ENCODE measurements at regions not wholly inside any gene's neighbourhood (a gene's known extent, or its start where the extent isn't known, plus 50 kb on each side); places are given as distances from the start of the nearest gene placed in this dataset.

DNA sequence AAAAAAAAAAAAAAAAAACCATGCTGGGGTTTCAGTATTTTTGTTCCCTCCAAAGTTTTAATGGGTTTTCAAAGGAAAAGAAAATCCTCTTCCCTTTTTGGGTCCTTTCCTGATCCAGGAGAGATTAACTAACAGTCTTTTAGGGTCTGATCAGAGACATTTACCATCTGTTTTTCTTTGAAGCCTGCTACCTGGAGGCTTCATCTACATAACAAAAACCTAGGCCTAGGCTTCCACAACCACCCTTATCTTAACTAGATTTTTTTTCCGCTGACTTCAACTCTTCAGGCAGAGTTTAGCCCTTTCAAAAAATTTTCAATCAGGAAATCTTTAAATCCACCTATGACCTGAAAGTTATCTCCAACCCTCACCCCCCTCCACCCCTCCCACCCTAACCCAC lies 154.7 kb downstream of the MBD2 start:
- DNase-seq (ENCODE audit: low spot score in 2 of 2) = no peak
- no peak for TF ChIP-seq POLR2A (IDR thresholded peaks at IDR 0.05)
- no peak for TF ChIP-seq EP300 (IDR thresholded peaks at IDR 0.05)
- TF ChIP-seq POLR2AphosphoS5 (IDR thresholded peaks at IDR 0.05) = no peak
- TF ChIP-seq, protein P1, sequence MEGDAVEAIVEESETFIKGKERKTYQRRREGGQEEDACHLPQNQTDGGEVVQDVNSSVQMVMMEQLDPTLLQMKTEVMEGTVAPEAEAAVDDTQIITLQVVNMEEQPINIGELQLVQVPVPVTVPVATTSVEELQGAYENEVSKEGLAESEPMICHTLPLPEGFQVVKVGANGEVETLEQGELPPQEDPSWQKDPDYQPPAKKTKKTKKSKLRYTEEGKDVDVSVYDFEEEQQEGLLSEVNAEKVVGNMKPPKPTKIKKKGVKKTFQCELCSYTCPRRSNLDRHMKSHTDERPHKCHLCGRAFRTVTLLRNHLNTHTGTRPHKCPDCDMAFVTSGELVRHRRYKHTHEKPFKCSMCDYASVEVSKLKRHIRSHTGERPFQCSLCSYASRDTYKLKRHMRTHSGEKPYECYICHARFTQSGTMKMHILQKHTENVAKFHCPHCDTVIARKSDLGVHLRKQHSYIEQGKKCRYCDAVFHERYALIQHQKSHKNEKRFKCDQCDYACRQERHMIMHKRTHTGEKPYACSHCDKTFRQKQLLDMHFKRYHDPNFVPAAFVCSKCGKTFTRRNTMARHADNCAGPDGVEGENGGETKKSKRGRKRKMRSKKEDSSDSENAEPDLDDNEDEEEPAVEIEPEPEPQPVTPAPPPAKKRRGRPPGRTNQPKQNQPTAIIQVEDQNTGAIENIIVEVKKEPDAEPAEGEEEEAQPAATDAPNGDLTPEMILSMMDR (IDR thresholded peaks at IDR 0.05) = no peak
- WGBS = 37% methylated on average over 1 of the region's 1 CpG
- no peak overlapping the region for H3K4me3 ChIP-seq
- H3K27me3 ChIP-seq = no peaks in the 10 kb centered on the region
- no peaks in the 10 kb centered on the region for H3K4me1 ChIP-seq
- no peak overlapping the region for H3K27ac ChIP-seq
- no peaks in the 10 kb centered on the region for H3K9me3 ChIP-seq
- H3K36me3 ChIP-seq = no peaks in the 10 kb centered on the region

DNA sequence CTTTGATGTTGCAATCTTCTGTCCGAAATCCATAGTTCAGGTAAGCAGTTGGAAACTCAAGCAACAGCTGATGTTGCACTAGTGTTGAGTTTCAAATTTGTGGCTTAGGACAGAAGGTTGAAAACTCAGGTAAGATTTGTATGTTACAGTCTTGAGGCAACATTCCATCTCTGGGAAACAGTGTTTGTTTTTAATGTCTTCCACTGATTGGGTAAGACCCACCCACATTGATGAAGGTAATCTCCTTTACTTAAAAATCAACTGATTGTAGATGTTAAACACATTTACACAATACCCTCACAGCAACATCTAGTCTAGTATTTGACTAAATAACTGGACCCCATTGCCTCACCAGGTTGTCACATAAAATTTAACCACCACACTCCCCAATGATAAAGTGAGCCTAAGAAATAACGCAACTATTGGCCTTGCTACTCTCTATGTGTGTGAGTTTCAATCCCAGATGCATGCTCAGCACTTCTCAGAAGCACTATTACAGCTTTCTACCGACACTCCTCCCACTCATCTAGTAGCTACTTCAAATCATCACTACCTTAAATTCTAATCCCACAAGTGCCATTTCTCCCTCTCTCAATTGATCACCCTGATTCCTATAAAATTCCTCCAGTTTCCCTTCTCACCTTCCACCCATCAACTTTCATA lies 164.0 kb downstream of the MBD2 start:
- Histone ChIP-seq H3K4me1 (no peaks in the 10 kb centered on the region), H3K36me3 (no peaks in the 10 kb centered on the region), H3K4me3 (no peak overlapping the region), H3K27ac (no peak overlapping the region), H3K9me3 (no peaks in the 10 kb centered on the region), H3K27me3 (no peaks in the 10 kb centered on the region)
- TF ChIP-seq, protein P1 (IDR thresholded peaks at IDR 0.05) = no peak
- no peak for TF ChIP-seq EP300 (IDR thresholded peaks at IDR 0.05)
- TF ChIP-seq POLR2A (IDR thresholded peaks at IDR 0.05) = no peak
- no peak for TF ChIP-seq POLR2AphosphoS5 (IDR thresholded peaks at IDR 0.05)
- no peak for DNase-seq (ENCODE audit: low spot score in 2 of 2)
- WGBS = 80% methylated on average over 3 of the region's 3 CpGs

DNA sequence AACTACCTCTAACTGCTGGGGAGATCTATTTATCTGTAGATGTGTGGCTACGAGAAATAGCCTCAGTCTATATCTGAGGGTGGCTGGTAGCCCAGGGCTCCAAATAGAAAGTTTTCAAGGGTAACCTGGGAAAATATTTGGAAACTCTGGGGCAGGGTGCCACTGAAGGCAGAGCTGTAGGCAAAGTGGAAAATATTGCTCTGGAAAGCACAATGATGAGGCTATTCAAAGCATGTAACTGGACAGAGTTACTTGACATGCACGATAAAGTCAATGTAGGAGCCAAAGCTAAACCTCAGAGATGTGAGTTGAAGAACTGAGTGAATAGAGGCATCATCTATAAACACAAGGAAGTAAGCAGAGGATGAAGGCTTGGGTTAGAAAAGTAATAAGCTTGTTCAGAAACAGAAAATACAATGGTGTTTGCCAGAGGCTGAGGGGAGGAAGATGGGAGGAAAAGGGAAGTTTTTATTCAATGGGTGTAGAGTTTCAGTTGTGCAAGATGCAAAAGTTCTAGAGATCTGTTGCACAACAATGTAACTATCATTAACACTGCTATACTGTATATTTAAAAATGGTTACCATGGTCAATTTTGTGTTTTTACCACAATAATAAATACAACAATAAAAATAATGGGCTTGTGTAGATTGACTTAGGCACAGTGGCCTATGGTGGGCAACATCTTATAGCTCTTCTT lies 171.6 kb downstream of the MBD2 start:
- H3K27me3 ChIP-seq = no peaks in the 10 kb centered on the region
- H3K4me3 ChIP-seq = no peak overlapping the region
- no peak for DNase-seq (ENCODE audit: low spot score in 2 of 2)
- TF ChIP-seq POLR2A (IDR thresholded peaks at IDR 0.05) (no peak), POLR2AphosphoS5 (IDR thresholded peaks at IDR 0.05) (no peak), EP300 (IDR thresholded peaks at IDR 0.05) (no peak)
- TF ChIP-seq, protein P1 (IDR thresholded peaks at IDR 0.05) = no peak
- 89% methylated on average over 2 of the region's 2 CpGs for WGBS
- no peak overlapping the region for H3K27ac ChIP-seq
- no peaks in the 10 kb centered on the region for H3K9me3 ChIP-seq
- no peaks in the 10 kb centered on the region for H3K36me3 ChIP-seq
- H3K4me1 ChIP-seq = no peaks in the 10 kb centered on the region

DNA sequence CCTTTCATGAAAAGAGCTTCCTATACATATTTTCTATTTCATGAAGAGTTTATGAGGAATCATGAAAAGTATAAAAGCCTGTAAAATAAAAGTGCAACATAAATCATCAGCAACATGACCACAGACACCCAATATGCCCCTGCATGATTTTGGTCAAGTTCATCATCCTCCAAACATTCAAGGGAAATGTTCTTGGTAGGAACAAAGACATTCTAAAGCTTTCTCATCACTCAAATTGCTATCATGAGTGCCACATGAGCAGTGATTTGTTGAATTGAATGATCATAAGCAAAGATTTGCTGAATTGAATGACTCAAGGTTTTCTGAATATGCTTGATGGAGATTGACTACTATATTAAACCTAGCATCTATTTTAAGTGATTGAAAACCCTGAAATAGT lies 172.2 kb downstream of the MBD2 start:
- no peak for TF ChIP-seq POLR2AphosphoS5 (IDR thresholded peaks at IDR 0.05)
- no peak for TF ChIP-seq POLR2A (IDR thresholded peaks at IDR 0.05)
- no peak for TF ChIP-seq EP300 (IDR thresholded peaks at IDR 0.05)
- TF ChIP-seq, protein P1 (IDR thresholded peaks at IDR 0.05) = no peak
- H3K27me3 ChIP-seq = no peaks in the 10 kb centered on the region
- H3K4me3 ChIP-seq = no peak overlapping the region

DNA sequence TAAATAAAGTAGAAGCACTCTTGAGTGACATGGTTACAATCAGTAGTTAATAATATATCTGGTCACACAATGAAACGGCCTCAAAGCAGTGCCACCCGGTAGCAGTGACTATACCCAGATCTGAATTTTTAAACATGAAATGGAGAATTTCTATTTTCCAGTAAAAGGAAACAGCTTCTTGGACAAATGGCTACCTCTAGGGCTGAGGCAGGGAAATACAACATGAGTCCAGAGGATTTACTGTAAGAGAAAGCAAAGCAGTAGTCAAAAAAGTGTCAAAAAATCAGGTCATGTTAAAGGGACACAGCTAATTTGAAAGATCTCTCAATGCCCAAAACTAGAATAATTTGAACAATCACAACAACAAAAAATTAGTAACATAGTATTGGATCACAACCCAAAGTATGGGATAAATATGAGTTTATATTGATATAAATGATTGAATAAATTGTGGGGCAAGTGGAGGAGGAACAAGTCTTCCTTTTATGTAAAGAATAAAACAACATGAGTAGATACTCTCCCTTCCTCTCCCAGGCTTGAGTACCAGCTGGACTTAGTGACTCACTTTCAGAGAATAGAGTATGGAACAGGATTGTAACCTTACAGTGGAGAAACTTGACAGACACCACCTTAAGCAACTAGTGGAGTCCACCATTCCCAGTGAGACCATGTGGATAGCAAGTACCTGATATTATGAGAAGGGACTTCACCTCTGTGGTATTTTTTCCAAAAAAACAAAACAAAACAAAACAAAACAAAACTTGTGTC lies 180.8 kb downstream of the MBD2 start:
- H3K36me3 ChIP-seq = no peaks in the 10 kb centered on the region
- no peak overlapping the region for H3K27ac ChIP-seq
- H3K9me3 ChIP-seq = no peaks in the 10 kb centered on the region
- H3K4me1 ChIP-seq = no peaks in the 10 kb centered on the region
- WGBS = 90% methylated on average over 2 of the region's 2 CpGs
- DNase-seq (ENCODE audit: low spot score in 2 of 2) = no peak
- no peaks in the 10 kb centered on the region for H3K27me3 ChIP-seq
- no peak for TF ChIP-seq POLR2AphosphoS5 (IDR thresholded peaks at IDR 0.05)
- TF ChIP-seq EP300 (IDR thresholded peaks at IDR 0.05) = no peak
- TF ChIP-seq POLR2A (IDR thresholded peaks at IDR 0.05) = no peak
- TF ChIP-seq, protein P1 (IDR thresholded peaks at IDR 0.05) = no peak
- no peak overlapping the region for H3K4me3 ChIP-seq

More for the DNA sequence above, 172.2 kb downstream of the MBD2 start:
- DNase-seq (ENCODE audit: low spot score in 2 of 2) = no peak
- no peaks in the 10 kb centered on the region for H3K36me3 ChIP-seq
- no peaks in the 10 kb centered on the region for H3K9me3 ChIP-seq
- H3K4me1 ChIP-seq = no peaks in the 10 kb centered on the region
- no peak overlapping the region for H3K27ac ChIP-seq
